GM19438 (cell line): ENCODE measurements at regions not wholly inside any gene's neighbourhood (a gene's known extent, or its start where the extent isn't known, plus 50 kb on each side); places are given as distances from the start of the nearest gene placed in this dataset.
"Not testable (repeated sequence)": the region's sequence is repeated elsewhere in the genome, so short reads cannot be mapped to it uniquely, and the experiment has no call there.

ENCODE experiments used
- ATAC-seq: cut with Tn5 transposase; IDR thresholded peaks from one replicate; pipeline ENCODE4 v1.9.1; 2021; ENCODE audit warnings: low read depth; ENCODE audit not compliant: unreplicated experiment

- ATAC-seq, result no peak
Measured at GRCh38 chrX:118250445-118250844, 95.5 kb upstream of the WDR44 start.

- ATAC-seq, result no peak
Measured at GRCh38 chrX:118251271-118251670, 94.6 kb upstream of the WDR44 start.

- ATAC-seq, result no peak
Measured at GRCh38 chrX:118252967-118253366, 92.9 kb upstream of the WDR44 start.

GRCh38 chrX:118254611-118255010 lies 91.3 kb upstream of the WDR44 start:
- ATAC-seq, result no peak

GRCh38 chrX:118255921-118256320 lies 90.0 kb upstream of the WDR44 start:
- ATAC-seq, result no peak

GRCh38 chrX:118257781-118258180 lies 88.1 kb upstream of the WDR44 start:
- ATAC-seq, result no peak

GRCh38 chrX:118259213-118259612 lies 86.7 kb upstream of the WDR44 start:
- no peak for ATAC-seq

- no peak for ATAC-seq
Measured at GRCh38 chrX:118261151-118261550, 84.8 kb upstream of the WDR44 start.

GRCh38 chrX:118271775-118272174 lies 74.1 kb upstream of the WDR44 start:
- ATAC-seq, result no peak

- ATAC-seq, result no peak
Measured at GRCh38 chrX:118272242-118272641, 73.7 kb upstream of the WDR44 start.

GRCh38 chrX:118286066-118286762 lies 59.7 kb upstream of the WDR44 start:
- ATAC-seq, result no peak

GRCh38 chrX:118295818-118296217 lies 50.1 kb upstream of the WDR44 start:
- not testable (repeated sequence) for ATAC-seq
